Muscle layer of duodenum (tissue), 2 donors: ENCODE measurements at regions not wholly inside any gene's neighbourhood (a gene's known extent, or its start where the extent isn't known, plus 50 kb on each side); places are given as distances from the start of the nearest gene placed in this dataset.

Experiments
- H3K27ac ChIP-seq: one replicate; pipeline ENCODE4 v1.7.0; 2013; ENCODE audit warnings: mild to moderate bottlenecking, low read length
- H3K27me3 ChIP-seq: one replicate; pipeline ENCODE4 v1.7.0; 2013; ENCODE audit warnings: low read depth, mild to moderate bottlenecking, control low read depth, low read length
- H3K36me3 ChIP-seq, 2 donors: one replicate each; pipeline ENCODE4 v1.7.0; 2013; ENCODE audit warnings: low read length in 2 of 2, control low read depth in 1 of 2, mild to moderate bottlenecking in 1 of 2; ENCODE audit not compliant: insufficient read depth in 2 of 2, control insufficient read depth in 1 of 2
- H3K4me1 ChIP-seq, 2 donors: one replicate each; pipeline ENCODE4 v1.7.0; 2013; ENCODE audit warnings: low read length in 2 of 2, mild to moderate bottlenecking in 2 of 2, control low read depth in 1 of 2, moderate library complexity in 1 of 2; ENCODE audit not compliant: insufficient read depth in 2 of 2, control insufficient read depth in 1 of 2
- H3K4me3 ChIP-seq, 2 donors: one replicate each; pipeline ENCODE4 v1.7.0; 2013; ENCODE audit warnings: low read length in 2 of 2, low read depth in 1 of 2, mild to moderate bottlenecking in 1 of 2
- H3K9me3 ChIP-seq, 2 donors: one replicate each; pipeline ENCODE4 v1.7.0; 2013; ENCODE audit warnings: low read length in 2 of 2, control low read depth in 1 of 2, mild to moderate bottlenecking in 1 of 2; ENCODE audit not compliant: control insufficient read depth in 1 of 2
- donor health status: healthy.

DNA sequence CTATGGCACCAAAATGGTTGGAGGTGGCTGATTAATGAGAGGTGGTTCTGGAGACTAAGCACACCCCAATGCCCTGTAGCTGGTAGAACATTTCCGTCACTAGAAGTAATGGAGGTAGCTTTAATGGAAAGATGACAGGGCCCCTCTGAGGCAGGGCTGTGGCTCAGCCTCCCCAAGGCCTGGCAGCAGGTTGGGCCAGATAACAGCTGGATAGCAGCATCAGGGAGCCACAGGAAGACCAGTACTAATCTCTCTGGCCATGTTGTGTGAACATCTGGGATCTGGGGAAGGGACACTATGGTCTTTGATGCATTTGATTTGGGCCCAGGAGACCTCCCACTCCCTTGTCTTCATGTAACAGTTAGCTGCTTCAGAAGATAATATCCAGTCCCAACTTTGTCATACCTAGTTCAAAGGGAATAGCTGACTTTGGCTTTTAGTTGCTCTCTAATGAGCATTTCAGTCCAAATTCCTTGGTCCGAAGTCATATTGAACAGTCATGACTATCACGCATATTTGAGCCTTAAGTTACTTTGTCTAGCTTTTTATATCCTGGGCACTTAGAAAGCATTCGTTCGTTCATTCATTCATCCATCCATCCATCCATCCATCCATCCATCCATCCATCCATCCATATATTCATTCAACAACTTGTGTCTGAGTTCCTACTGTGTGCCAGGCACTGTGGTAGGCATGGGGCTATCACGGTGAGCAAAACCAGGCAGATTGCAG is 53.0 kb upstream of the LMO2 start:
- no peaks in the 10 kb centered on the region for H3K9me3 ChIP-seq
- H3K36me3 ChIP-seq = no peaks in the 10 kb centered on the region
- H3K4me1 ChIP-seq = peaks cover 0 to 3% of the 10 kb centered on the region in 2 donors
- no peak overlapping the region for H3K4me3 ChIP-seq
- no peaks in the 10 kb centered on the region for H3K27me3 ChIP-seq
- H3K27ac ChIP-seq = no peak overlapping the region

DNA sequence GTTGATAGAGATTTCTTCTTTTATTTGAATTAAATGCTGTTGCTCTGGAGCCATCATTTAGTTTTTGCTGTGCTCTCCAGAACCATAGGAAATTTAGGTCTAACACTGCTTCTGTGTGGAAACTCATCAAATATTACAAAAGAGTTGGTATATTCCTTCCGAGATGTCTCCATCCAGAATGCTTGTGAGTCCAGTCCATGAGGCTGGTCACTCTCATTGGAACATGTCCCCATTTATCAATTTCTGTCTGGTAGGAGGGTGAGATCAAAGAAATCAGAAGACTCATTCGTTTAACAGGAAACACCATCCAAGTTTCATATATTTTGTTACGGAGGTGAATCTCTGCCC is 52.4 kb upstream of the LMO2 start:
- H3K27me3 ChIP-seq = no peaks in the 10 kb centered on the region
- H3K27ac ChIP-seq = no peak overlapping the region
- H3K36me3 ChIP-seq = no peaks in the 10 kb centered on the region
- no peak overlapping the region for H3K4me3 ChIP-seq
- peaks cover 0 to 3% of the 10 kb centered on the region in 2 donors for H3K4me1 ChIP-seq
- no peaks in the 10 kb centered on the region for H3K9me3 ChIP-seq

DNA sequence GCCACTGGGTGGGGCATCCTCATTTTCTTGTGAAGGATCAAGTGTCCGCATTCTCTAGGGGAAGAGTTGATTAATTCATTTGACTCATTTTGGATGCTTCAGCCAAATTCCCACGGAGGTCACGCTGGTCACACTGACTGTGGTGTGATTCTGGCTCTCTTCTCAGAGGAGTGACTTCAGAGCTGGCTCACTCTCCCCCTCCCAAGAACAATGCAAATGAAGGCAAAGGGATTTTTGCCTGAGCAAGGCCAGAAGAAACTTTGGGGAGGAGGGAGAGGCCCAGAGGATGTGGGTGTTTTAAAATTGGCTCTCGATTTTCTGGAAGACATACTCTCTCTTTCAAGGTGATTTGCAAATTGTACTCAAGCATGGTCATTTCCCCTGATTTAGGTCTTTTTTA is 51.1 kb upstream of the LMO2 start:
- no peak overlapping the region for H3K4me3 ChIP-seq
- H3K27me3 ChIP-seq = no peaks in the 10 kb centered on the region
- no peaks in the 10 kb centered on the region for H3K36me3 ChIP-seq
- no peak overlapping the region for H3K27ac ChIP-seq
- no peaks in the 10 kb centered on the region for H3K9me3 ChIP-seq
- peaks cover 0 to 3% of the 10 kb centered on the region in 2 donors for H3K4me1 ChIP-seq

DNA sequence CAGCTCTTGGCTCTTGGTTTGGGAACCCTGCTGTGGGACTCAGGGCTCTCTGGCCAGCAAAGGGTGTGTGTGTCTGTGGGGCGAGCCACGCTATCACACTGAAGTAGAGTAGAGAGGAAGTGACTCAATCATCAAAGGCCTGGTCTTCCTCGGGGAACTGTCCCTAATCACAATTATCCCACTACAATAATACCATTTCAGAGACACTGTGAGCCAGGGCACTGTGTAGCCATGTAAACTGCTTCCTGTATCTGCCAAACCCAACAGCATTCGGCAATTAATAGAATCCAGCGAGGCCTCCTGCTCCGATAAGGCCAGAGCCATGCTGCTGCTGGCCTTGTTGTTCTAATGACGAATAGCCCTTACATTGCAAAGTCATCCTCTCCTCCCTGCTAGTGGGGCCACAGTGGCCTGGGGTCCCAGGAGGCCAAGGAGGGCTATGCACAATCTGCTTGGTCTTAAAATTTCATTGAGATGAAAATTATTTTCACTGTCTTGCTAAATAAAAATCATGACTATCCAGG is 49.8 kb upstream of the LMO2 start:
- H3K27ac ChIP-seq = no peak overlapping the region
- H3K27me3 ChIP-seq = no peaks in the 10 kb centered on the region
- H3K36me3 ChIP-seq = no peaks in the 10 kb centered on the region
- no peaks in the 10 kb centered on the region for H3K9me3 ChIP-seq
- peaks cover 0 to 3% of the 10 kb centered on the region in 2 donors for H3K4me1 ChIP-seq
- no peak overlapping the region for H3K4me3 ChIP-seq
